H9 (cell line): ENCODE measurements at regions not wholly inside any gene's neighbourhood (a gene's known extent, or its start where the extent isn't known, plus 50 kb on each side); places are given as distances from the start of the nearest gene placed in this dataset.

Experiments
- DNase-seq: peaks from one replicate; pipeline ENCODE4 v3.0.0-alpha.2; 2017
- H2AFZ ChIP-seq: one replicate; pipeline ENCODE4 v1.6.1; 2013; ENCODE audit warnings: mild to moderate bottlenecking, low read length, control low read depth, moderate library complexity
- H2AK5ac ChIP-seq: 2 replicates; pipeline ENCODE4 v1.6.1; 2013; ENCODE audit warnings: low read length, control low read depth, mixed read lengths; ENCODE audit not compliant: insufficient read length
- H2BK120ac ChIP-seq: one replicate; pipeline ENCODE4 v1.6.1; 2013; ENCODE audit warnings: low read depth, mild to moderate bottlenecking, low read length, control low read depth, inconsistent platforms; ENCODE audit not compliant: poor library complexity, severe bottlenecking
- H2BK12ac ChIP-seq: 2 replicates; pipeline ENCODE4 v1.6.1; 2013; ENCODE audit warnings: low read length, control low read depth, mixed read lengths, low read depth; ENCODE audit not compliant: insufficient read length
- H2BK15ac ChIP-seq: 2 replicates; pipeline ENCODE4 v1.6.1; 2013; ENCODE audit warnings: low read depth, low read length, control low read depth
- H2BK20ac ChIP-seq: one replicate; pipeline ENCODE4 v1.6.1; 2013; ENCODE audit warnings: low read depth, mild to moderate bottlenecking, low read length, control low read depth, inconsistent platforms; ENCODE audit not compliant: poor library complexity, severe bottlenecking
- H2BK5ac ChIP-seq: 2 replicates; pipeline ENCODE4 v1.6.1; 2013; ENCODE audit warnings: low read length, control low read depth, mixed read lengths; ENCODE audit not compliant: insufficient read length
- H3K14ac ChIP-seq: 2 replicates; pipeline ENCODE4 v1.6.1; 2013; ENCODE audit warnings: low read length, control low read depth; ENCODE audit not compliant: insufficient read depth
- H3K18ac ChIP-seq: 2 replicates; pipeline ENCODE4 v1.6.1; 2013; ENCODE audit warnings: low read depth, mild to moderate bottlenecking, mixed read lengths, low read length, control low read depth; ENCODE audit not compliant: insufficient read length
- H3K23ac ChIP-seq: 2 replicates; pipeline ENCODE4 v1.6.1; 2013; ENCODE audit warnings: low read length, control low read depth, mixed read lengths, low read depth; ENCODE audit not compliant: insufficient read length
- H3K23me2 ChIP-seq: 2 replicates; pipeline ENCODE4 v1.6.1; 2013; ENCODE audit warnings: low read depth, mild to moderate bottlenecking, mixed read lengths, low read length, control low read depth; ENCODE audit not compliant: insufficient read length, poor library complexity, severe bottlenecking
- H3K27ac ChIP-seq: 2 replicates; pipeline ENCODE4 v1.5.1; 2013; ENCODE audit warnings: low read length, control low read depth, mixed read lengths, low read depth; ENCODE audit not compliant: insufficient read length
- H3K27me3 ChIP-seq: 2 replicates; pipeline ENCODE4 v1.6.1; 2013; ENCODE audit warnings: low read length, control low read depth, inconsistent platforms; ENCODE audit not compliant: insufficient read depth
- H3K4ac ChIP-seq: 2 replicates; pipeline ENCODE4 v1.6.1; 2013; ENCODE audit warnings: low read depth, mild to moderate bottlenecking, control low read depth, inconsistent platforms, low read length, moderate library complexity
- H3K4me1 ChIP-seq: 2 replicates; pipeline ENCODE4 v1.6.1; 2013; ENCODE audit warnings: low read length, control low read depth, inconsistent platforms; ENCODE audit not compliant: insufficient read depth
- H3K4me2 ChIP-seq: 2 replicates; pipeline ENCODE4 v1.6.1; 2013; ENCODE audit warnings: low read length, control low read depth, mixed read lengths; ENCODE audit not compliant: insufficient read length, insufficient read depth
- H3K56ac ChIP-seq: 2 replicates; pipeline ENCODE4 v1.6.1; 2013; ENCODE audit warnings: low read depth, mild to moderate bottlenecking, mixed read lengths, low read length, control low read depth; ENCODE audit not compliant: insufficient read length
- H3K79me1 ChIP-seq: 2 replicates; pipeline ENCODE4 v1.6.1; 2013; ENCODE audit warnings: low read depth, mild to moderate bottlenecking, moderate library complexity, low read length, control low read depth, inconsistent platforms; ENCODE audit not compliant: insufficient read depth, poor library complexity, severe bottlenecking
- H3K79me2 ChIP-seq: 2 replicates; pipeline ENCODE4 v1.6.1; 2013; ENCODE audit warnings: low read length, control low read depth, inconsistent platforms; ENCODE audit not compliant: insufficient read depth
- H3K9ac ChIP-seq: 2 replicates; pipeline ENCODE4 v1.6.1; 2013; ENCODE audit warnings: low read length, control low read depth, mixed read lengths; ENCODE audit not compliant: insufficient read length; ENCODE audit errors: extremely low read depth
- H3K9me3 ChIP-seq: one replicate; pipeline ENCODE4 v1.6.1; 2013; ENCODE audit warnings: low read depth, low read length, inconsistent platforms; ENCODE audit not compliant: control insufficient read depth
- H3T11ph ChIP-seq: one replicate; pipeline ENCODE4 v1.6.1; 2013; ENCODE audit warnings: mild to moderate bottlenecking, low read length, control low read depth, inconsistent platforms
- H4K20me1 ChIP-seq: one replicate; pipeline ENCODE4 v1.6.1; 2013; ENCODE audit not compliant: control insufficient read depth, insufficient read length, insufficient read depth
- H4K5ac ChIP-seq: 2 replicates; pipeline ENCODE4 v1.6.1; 2013; ENCODE audit warnings: low read depth, mild to moderate bottlenecking, mixed read lengths, low read length, control low read depth; ENCODE audit not compliant: insufficient read length
- H4K8ac ChIP-seq: replicated peaks from 2 replicates; pipeline ENCODE4 v1.6.1; 2013; ENCODE audit warnings: low read length, control low read depth, mixed read lengths, low read depth; ENCODE audit not compliant: insufficient read length
- H4K91ac ChIP-seq: 2 replicates; pipeline ENCODE4 v1.6.1; 2013; ENCODE audit warnings: low read depth, mild to moderate bottlenecking, moderate library complexity, mixed read lengths, low read length, control low read depth; ENCODE audit not compliant: insufficient read length
- H3K27ac Mint-ChIP-seq, 3 experiments: 2 replicates in 2 of 3; 3 replicates in 1 of 3; pipeline ENCODE4 v1.8.0; 2020 to 2021; ENCODE audit warnings: mixed read lengths in 3 of 3, mild to moderate bottlenecking in 1 of 3, moderate library complexity in 1 of 3
- H3K27me3 Mint-ChIP-seq: 2 replicates; pipeline ENCODE4 v1.8.0; 2021; ENCODE audit warnings: low read depth, mild to moderate bottlenecking, moderate library complexity, mixed read lengths
- H3K36me3 Mint-ChIP-seq, 3 experiments: 2 replicates in 2 of 3; 3 replicates in 1 of 3; pipeline ENCODE4 v1.8.0; 2020 to 2021; ENCODE audit warnings: low read depth in 3 of 3, mixed read lengths in 3 of 3; ENCODE audit not compliant: insufficient read depth in 1 of 3
- H3K4me1 Mint-ChIP-seq, 2 experiments: 2 replicates each; pipeline ENCODE4 v1.8.0; 2020; ENCODE audit warnings: mixed read lengths in 2 of 2
- H3K4me3 Mint-ChIP-seq, 2 experiments: 2 replicates in 1 of 2; 3 replicates in 1 of 2; pipeline ENCODE4 v1.8.0; 2020 to 2021; ENCODE audit warnings: mild to moderate bottlenecking in 2 of 2, mixed read lengths in 2 of 2, moderate library complexity in 1 of 2
- H3K9me3 Mint-ChIP-seq, 2 experiments: 2 replicates in 1 of 2; 3 replicates in 1 of 2; pipeline ENCODE4 v1.8.0; 2020; ENCODE audit warnings: mild to moderate bottlenecking in 2 of 2, mixed read lengths in 2 of 2, moderate library complexity in 1 of 2
- CTCF ChIP-seq: fragments of 200-600 bp; sonication (generic); conservative IDR thresholded peaks from 3 replicates; pipeline ENCODE4 v1.8.0; 2021; ENCODE audit warnings: antibody characterized with exemption, mild to moderate bottlenecking

DNA sequence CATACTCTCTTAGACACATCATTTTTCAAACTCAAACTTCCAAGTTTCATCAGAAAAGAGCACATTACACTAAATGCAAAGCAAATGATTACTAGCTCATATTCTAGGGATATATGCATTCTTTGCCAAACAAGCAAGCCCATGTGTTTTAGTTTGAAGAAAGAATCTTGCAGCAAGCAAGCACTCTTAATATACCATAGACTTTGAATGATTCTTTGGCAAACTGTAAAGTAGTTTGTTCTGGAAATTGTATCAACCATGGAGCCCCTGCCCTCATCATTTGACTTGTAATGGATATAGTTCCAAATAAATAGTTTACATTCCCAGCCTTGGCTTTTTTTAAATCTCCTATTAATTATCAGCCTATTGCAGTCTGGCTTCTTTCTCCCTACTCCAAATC, 325.2 kb downstream of the NR2F1-AS1 start:
- Histone ChIP-seq H3K9me3 (no peaks in the 10 kb centered on the region), H3K27ac (no peak overlapping the region), H4K5ac (no peak overlapping the region), H3K4ac (no peak overlapping the region), H3K4me1 (no peaks in the 10 kb centered on the region; the same call in 1 of the 2 replicates), H2AFZ (no peak overlapping the region), H2AK5ac (no peak overlapping the region), H2BK120ac (no peak overlapping the region), H2BK20ac (no peak overlapping the region), H3K18ac (no peak overlapping the region), H4K8ac (no peak overlapping the region), H2BK5ac (no peak overlapping the region), H3K23me2 (no peaks in the 10 kb centered on the region), H3K79me1 (no peaks in the 10 kb centered on the region), H3K56ac (no peak overlapping the region), H3K9ac (no peak overlapping the region), H4K20me1 (no peaks in the 10 kb centered on the region), H2BK12ac (no peak overlapping the region), H3K14ac (no peak overlapping the region), H3K23ac (no peak overlapping the region), H4K91ac (no peak overlapping the region), H3K79me2 (no peaks in the 10 kb centered on the region), H3T11ph (no peak overlapping the region), H3K4me2 (no peak overlapping the region), H2BK15ac (no peak overlapping the region), H3K27me3 (no peaks in the 10 kb centered on the region; the same call in 1 of the 2 replicates)
- Mint-ChIP-seq H3K27ac (no peak overlapping the region), H3K4me3 (no peak overlapping the region), H3K9me3 (no peaks in the 10 kb centered on the region), H3K36me3 (no peaks in the 10 kb centered on the region), H3K4me1 (peaks cover 0 to 3% of the 10 kb centered on the region in 2 experiments; a peak in 1 of 4 replicates), H3K27me3 (peaks cover 5% of the 10 kb centered on the region)
- no peak for DNase-seq
- no peak for TF ChIP-seq CTCF
